ENCODE measurements at regions not wholly inside any gene's neighbourhood (a gene's known extent, or its start where the extent isn't known, plus 50 kb on each side); places are given as distances from the start of the nearest gene placed in this dataset.

DNA sequence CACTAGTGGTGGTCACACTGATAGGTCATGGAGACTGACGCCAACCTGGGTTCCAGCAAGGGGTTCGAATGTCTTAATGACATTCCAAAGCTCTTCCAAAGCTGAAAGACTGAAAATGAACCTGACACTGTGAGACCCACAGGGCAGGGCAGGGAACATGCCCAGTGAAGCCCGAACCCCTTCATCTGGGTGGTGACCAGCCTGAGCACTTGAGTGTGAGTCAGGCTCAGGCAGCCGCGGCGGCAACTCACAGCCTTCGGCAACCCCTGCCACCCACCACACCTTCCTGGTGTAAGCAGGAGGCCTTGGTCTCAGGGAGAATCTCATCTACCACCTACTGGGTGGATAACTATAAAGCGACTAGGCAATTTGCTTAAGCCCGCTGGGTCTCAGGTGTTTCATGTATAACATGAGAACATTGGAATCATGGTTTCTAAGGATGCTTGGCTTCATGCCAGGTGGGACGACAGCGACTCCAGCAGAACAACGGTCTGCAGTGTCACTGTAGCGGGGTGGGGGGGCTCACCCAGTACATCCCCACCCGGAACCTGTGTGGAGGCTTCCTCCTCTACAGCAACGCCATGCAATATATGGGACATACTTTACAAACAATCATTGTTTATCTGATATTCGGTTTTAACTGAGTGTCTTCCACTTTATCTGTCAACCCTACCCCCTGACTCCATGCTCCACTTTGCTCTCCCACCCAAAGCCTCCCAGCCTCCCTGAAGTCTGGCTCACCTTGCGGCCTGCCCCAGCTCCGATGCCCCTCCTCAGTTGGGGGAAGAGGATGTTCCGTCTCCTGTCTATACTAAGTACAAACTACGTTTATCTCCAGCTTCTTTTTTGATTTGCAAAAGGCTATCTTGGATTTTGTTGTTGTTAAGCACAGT is 125.0 kb upstream of the MEF2A start:
- DNase-seq (ENCODE audit: low spot score): no peak

DNA sequence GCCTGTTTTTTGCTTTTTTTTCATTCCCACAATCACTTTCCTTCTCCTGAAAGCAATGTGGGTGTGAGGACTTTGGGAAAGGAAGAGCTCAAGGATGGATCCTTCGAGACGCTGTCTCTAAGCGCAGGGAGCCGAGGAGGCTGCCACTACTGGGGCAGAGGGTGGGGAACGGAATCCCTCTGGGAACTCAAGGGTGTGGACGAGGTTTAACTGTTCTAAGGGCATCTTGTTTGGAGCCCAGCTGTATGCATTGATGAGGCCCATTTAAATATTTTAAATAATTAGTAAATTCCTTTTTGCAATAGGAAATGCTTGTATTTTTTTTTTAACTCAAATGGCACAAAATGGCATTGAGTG is 124.4 kb upstream of the MEF2A start:
- no peak for DNase-seq (ENCODE audit: low spot score)

DNA sequence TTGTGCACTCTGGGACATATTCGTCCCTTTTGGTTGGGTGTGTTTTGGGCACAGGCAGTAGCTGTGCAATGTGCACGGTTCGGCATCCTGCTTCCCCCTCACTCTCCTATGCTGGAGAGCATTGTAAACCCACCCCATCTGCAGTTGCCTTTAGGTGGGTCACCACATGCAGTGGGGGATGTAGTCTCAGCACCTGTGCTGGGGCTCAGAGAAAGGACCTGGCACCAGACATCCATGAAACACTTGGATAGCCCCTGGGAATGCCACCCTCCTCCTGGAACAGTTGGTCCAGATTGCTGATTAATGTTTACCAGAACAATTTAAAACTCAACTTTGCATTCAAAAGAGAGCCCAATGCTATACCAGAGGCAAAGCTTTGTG is 123.9 kb upstream of the MEF2A start:
- DNase-seq (ENCODE audit: low spot score): no peak

DNA sequence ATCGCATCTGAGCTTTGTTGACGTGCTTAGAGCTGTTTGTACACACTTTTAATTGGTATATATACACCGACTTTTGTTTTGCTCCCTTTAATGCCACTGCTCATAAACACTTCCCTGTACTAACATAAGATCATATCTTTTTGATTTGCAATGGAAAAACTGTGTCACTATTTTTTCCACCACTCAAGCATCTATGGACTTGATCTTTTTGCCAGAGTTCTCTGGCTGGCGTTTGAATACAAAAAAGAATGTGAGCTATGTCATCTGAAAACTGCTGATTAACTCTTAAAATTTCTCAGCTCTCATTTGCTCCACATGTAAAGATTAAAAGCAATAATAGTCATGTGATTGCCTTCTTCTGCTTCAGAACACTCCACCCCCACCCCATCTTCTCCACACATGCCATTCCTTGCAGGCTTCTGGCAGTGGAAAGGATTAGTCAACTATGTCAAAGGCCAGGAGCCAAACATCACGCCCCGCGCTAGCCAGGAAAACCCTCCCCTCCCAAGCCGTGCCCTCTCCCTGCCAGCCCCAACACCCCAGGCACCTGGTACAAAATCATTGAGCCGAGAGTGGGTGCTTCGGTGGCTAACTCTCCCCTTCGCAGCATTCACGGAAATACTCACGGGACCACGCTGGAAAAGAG is 123.4 kb upstream of the MEF2A start:
- peak; percentile 86 for DNase-seq (ENCODE audit: low spot score)

DNA sequence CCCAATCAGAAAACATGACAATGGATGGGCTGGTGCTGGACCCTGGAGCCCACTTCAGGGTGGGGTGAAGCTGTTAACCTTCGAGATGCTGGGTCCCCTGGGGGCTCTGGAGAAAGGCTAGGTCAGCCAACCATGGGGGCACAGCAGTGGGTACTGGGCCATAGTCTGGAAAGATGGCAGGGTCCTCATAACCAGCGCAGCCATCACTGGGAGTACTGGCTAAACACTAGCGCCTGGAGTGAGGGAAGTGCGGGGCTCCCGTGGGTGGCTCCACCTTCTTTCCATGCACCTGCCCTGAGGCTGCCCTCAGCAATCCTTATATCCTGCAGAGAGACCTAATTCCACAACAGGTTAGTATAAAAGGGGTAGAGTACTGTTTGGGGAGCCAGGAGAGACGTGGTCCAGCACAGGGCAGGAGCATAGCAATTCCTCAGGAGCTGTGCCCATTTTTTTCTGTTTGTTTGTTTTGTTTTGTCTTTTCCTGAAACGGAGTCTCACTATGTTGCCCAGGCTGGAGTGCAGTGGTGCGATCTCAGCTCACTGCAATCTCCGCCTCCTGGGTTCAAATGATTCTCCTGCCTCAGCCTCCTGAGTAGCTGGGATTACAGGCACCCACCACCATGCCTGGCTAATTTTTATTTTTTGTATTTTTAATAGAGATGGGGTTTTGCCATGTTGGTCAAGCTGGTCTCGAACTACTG is 122.6 kb upstream of the MEF2A start:
- no peak for DNase-seq (ENCODE audit: low spot score)

DNA sequence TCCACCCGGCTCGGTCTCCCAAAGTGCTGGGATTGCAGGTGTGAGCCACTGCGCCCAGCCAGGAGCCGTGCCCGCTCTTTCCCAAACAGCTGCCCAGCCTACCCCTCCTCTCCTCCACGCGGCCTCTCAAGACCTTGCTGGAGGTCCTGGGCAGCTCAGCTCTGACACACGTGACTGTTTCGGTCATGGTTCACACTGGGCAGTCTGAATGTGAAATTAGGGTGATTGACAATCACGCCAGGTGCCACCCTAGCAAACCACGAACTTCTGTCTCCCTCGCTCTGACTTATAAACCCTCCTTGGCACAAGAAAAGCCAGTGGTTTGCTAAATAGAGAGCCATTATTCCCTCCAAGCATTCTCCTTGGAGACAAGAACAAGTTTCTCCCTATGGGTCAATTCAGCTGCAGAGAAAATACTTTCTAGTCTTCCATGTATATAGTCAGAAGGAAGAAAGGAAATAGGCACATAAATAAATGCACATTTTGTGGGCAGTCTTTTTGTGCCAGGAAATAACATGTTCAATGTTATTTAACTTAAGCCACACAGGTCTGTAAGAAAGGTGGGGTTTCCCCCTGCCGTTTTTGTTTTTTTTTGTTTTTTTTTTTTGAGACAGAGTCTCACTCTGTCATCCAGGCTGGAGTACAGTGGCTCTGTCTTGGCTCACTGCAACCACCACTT is 121.9 kb upstream of the MEF2A start:
- DNase-seq (ENCODE audit: low spot score): no peak

DNA sequence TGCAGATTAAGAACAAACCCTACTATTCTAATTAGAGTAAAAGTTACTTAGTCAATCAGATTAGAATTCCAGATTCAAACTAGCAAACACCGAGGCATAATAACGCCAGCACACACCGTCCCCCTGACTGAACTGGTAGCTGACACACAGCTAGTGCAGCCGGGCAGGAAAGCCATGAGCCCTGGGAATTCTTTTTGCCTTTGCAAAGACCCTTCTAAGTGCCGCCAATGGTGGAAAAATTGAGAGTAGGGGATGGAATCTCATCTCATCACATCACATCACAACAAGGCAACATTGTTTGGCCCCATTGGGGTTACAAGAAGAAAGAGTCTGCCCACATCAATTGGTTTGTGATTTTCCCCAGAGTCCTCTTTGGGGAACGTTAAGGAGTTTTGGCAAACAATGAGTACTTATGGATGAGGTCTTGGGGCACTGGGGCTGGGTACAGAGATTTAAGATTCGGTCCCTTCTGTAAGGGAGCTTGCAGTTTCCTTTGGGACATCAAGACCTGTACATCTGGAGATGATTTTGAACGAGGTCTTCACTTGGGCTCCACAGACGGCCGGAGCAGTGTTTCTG is 120.4 kb upstream of the MEF2A start:
- DNase-seq (ENCODE audit: low spot score): no peak

DNA sequence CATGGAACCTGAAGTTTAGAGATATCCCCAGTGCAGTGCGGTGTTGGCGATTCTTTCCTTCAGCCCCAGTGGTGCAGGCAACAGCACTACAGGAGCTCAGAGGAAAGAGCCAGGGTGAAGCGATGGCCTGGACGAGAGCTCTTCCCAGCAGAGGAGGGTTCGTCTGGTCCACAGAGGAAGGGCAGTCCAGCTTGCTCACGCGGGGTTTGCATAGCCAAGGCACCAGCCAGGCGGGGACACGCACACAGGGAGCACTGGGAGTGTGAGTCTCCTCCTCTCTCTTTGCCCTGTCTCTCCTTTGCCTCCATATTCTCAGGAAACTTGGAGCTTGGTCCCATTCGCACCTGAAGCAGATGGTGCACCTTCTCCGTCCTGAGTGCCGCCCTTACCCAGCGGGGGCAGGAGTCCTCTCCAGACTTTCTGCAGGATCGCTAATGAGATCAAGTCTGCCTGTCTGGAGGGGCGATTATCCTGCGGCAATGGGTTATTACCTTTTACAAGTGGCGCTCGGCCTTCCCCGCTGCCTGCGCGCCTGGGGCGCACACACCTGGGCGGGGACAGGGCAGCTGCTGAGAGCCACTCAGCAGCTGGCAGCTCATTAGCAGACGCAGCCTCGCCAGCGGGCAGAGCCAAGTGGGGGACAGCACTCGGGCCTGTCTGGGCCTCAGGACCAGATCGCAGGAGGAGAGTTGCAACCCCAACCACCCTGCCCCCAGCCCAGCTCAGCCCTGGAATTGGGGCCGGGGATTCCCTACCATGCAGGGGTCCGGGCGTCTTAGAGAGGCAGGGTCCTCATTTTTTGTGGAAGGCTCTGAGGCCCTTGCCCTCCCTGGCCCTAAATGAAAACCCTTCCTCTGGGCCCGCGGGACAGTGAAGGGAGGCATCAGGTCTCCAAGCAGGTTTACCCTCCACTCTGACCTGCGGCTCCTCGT is 119.0 kb upstream of the MEF2A start:
- no peak for DNase-seq (ENCODE audit: low spot score)

DNA sequence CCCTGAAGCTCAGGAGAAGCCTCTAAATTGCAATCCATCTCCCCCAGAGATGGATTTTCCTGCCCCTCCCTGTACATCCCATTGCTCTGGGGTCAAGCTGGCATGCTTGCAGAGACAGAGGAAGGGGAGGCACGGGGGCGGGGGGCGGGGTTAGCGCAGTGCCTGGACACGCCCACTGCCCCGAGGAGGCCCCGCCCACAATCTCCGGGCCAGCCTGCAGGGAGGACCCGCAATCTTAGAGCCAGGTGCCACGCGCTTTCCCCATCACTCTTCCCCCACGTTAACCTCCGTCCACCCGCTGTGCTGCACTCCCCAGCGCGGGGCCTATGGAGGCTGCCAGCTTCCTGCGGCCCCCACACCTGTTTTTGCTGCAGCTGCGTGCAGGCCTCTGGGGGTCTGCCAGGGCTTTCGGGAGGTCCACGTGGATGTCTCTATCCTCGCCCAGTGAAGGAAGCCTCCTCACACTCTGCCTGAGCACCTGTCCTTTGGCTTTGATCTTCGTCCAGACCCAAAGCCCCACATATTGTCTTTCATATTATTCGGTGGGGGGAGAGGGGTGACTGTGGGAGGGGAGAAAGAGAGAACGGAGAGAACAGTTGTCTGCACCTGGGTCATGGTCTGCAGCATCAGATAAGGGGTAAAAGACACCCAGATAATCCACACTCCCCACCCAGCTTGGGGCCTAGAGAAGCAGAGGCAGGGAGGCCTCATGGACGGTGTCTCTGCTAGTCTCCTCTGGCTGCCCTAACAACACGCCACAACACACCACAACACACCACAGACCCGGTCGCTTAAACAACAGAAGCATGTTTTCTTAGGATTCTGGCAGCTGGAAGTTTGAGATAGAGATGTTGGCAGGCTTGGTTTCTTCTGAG is 118.0 kb upstream of the MEF2A start:
- peak; percentile 33 for DNase-seq (ENCODE audit: low spot score)

DNA sequence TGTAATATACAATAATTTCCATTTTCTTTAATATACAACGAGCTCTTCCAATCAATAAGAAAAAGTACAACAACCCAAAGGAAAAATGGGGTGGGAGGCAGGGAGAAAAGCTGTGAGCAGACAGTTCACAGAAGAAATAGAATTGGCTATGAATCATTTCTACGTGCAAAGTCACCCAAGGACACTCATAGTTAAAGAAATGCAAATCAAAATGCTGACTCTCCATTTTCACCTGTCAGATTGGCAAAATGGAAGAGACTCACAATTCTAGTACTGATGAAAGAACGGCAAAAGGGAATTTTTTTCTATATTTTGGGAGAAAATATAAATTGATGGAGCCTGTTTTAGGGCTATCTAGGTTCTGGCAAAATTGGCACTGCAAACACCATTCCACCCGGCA is 116.3 kb upstream of the MEF2A start:
- no peak for DNase-seq (ENCODE audit: low spot score)

DNA sequence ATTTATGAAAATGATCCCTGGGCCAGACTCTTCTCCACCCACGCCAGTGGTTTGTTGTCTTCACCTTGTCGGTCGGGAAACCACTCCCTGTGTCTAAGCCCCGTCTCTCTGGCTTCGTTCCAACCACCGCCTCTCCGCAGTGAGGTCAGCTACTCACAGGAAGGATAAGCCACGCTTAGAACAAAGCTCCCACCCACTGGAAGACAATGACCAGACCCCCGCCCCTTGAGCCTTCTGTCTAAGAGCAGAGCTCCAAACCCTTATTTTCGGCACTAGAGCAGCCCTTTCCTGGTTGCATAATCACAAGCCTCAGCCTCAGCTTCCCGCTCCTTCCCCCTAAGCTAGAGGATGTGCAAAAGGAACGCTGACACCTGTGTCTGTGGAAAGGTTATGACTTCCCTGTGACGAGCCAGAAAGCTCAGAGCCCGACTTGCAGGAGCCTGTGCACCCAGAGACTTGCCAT is 114.9 kb upstream of the MEF2A start:
- DNase-seq (ENCODE audit: low spot score): peak; percentile 90

DNA sequence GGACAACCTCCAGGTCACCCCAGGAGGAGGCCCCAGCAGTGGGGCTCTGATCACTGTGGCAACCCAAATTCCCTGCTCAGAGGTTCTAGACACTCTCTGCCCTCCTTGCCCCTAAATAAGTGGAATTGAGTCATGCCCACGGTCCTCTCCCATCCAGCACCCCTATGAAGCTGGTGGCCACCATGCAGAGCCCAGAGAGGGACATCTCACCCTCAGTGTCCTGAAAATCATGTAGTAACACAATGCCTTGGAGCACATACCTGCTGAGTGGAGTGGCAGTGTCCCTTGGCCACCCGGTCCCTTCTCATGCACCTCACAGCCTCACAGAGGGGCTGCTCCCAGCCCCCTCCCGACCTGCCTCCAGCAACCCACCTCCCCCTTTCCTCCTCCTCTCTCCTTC is 114.3 kb upstream of the MEF2A start:
- DNase-seq (ENCODE audit: low spot score): no peak

DNA sequence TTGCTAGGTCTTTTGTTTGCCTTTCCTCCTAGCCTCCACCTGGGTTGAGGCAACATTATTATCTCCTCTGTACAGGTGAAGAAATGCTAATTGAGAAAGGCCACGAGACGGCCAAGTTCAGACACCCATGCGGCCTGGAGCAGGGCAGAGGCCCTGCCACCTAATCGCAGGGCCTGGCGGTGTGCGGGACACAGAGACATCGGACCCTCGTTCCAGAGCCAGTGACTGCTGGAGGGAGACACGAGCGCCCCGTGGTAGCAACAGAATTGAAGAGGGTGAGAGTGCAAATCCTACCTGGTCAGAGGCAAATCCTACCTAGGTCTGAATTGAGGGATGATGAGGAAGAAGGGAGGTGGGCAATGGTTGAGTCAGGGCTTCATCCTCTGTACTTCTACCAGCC is 113.8 kb upstream of the MEF2A start:
- DNase-seq (ENCODE audit: low spot score): no peak

DNA sequence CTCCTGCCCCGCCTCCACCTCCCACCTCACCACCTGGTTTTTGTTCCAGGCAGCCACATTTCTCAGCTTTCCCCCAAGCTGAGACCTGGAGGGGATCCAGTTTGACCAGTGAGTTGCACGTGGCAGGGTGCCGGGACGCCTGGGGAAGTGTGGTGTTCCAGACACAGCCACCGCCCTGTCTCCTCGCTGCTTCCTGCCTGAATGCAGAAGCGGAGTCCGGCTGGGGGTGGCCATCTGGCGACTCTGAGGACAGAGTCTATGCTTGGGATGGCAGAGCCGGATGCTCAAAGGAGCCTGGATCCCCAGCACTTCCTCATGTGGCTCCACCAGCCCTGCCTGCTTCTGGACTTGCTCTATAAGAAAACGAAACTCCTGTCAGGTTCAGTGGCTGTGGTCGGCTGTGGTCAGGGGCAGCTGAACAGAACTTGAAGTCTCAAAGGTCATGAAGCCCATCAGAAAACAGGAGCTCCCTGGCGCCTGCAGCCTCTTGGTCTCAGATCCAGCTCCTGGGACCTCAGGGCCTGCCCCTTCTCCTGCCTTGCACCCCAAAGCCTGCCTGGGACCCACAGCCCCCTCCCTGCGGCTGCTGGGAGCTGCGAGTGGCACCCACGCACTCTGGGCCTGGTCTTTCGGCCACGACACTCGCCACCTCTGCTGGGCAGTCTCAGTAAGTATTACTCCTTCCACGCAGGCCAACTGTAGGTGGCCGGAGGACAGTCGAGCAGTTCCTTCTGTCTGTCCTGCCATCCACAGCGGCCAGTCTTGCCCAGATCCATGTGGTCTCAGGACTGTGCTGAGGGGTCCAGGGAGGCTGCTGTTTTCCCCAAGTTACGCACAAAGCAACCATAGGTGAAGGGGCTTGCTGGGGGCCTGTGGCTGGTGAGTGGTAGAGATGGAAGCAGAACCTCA is 112.8 kb upstream of the MEF2A start:
- peak; percentile 66 for DNase-seq (ENCODE audit: low spot score)

DNA sequence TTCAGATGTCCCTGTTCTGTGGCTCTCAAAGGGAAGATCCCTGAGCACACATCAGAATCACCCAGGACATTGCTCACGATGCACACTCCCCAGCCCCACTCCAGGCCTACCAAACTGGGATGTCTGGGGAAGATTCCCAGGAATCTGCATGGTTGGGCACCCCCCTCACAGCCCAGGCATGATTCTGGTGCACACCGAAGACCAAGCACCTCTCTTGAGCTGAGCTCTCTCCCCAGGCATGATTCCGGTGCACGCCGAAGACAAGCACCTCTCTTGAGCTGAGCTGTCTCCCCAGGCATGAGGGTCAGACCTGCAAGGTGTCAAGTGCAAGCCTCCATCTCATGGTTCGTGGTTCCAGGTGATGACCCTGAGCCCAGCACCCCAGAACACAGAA is 112.2 kb upstream of the MEF2A start:
- no peak for DNase-seq (ENCODE audit: low spot score)

DNA sequence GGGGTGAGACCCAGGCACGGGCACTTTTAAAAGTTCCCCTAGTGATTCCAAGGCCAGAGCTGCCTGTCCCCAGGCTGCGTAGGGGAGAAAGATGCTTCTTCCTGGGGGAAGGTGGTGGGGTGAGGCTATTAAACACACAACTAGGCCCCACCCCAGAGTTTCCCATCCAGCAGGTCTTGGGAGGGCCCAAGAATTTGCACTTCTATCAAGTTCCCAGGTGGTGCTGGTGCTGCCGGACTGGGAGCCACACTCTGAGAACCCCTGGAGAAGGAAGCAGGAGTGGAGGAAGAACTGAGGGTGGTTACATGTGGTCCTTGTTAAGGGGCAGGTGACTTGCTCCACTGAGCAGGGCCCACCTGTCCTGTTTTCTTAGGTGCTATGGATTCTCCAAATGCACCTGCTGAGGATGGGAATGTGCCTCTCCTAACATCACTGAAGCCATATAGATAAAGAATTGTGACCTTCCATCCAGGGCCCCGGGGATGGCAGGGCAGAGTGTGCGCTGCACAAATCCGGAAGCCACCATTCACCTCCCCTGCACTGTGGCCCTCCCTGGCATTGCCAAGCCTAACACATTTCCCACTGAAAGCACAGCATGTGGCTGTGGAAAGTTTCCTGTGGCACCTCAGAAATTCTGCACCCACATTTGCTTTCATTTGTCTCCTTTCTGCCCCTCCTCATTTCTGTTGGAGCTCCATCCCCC is 111.5 kb upstream of the MEF2A start:
- no peak for DNase-seq (ENCODE audit: low spot score)

DNA sequence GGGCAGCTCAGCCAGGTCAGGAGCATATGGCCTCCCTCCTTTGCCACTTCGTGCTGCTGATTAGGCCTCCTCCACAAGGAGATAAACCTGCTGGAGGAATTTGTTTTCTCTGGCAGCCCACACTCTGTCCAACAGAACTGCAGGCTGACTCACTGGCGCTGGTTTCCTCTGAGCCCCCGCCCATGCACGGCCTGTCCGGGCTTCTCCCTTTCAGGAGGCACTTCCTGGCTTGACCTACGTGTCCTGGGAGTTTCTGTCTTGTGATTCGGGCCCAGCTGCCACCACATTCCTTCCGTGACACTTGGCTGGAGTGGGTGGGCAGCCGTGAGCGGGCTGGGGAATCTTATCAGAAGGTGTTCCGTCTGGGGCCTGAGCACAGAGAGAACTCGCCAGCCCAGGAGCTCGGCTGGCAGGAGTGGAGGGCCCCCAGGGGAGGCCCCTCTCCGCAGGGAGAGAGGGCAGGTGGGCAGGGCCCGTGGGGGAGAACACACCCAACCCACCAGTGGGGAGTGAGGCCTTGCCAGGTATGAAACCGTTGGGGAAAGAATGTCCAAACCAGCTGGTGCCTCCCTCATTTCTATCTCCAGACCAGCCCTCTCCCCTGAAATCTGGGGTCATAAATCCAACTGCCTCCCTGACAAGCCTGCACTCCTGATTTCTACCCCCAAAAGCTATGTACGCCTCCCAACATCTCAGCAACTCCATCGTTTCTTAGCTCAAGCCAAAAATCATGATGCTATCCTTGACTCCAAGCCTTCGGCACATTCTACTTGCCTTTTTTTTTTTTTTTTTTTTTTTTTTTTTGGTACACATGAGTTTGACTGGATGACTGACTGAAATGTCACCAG is 110.6 kb upstream of the MEF2A start:
- DNase-seq (ENCODE audit: low spot score): peak; percentile 97

Data from umbilical cord (tissue), 1 donor.